HEK293T (cell line): ENCODE measurements at regions not wholly inside any gene's neighbourhood (a gene's known extent, or its start where the extent isn't known, plus 50 kb on each side); places are given as distances from the start of the nearest gene placed in this dataset.

Experiments used
- CTCF ChIA-PET: fragments of 350-600 bp; formaldehyde crosslinking; extraction: SDS; loops from one replicate; lab custom pipeline; 2021; ENCODE audit warnings: antibody characterized with exemption, inconsistent platforms; lab: Yijun Ruan, JAX
- POLR2A ChIA-PET: fragments of 350-600 bp; formaldehyde crosslinking; extraction: SDS; loops from one replicate; lab custom pipeline; 2020; ENCODE audit warnings: antibody characterized with exemption, inconsistent platforms; lab: Yijun Ruan, JAX
- DNase-seq: peaks from one replicate; pipeline ENCODE4 v3.0.0; 2012; ENCODE audit warnings: mixed read lengths; ENCODE audit errors: extremely low spot score
- ARNT ChIP-seq: fragments of 450-650 bp; IDR thresholded peaks from 2 replicates; pipeline ENCODE4 v1.6.1; 2017; ENCODE audit warnings: mild to moderate bottlenecking
- BHLHE40 ChIP-seq: fragments of 450-650 bp; IDR thresholded peaks from 2 replicates; pipeline ENCODE4 v1.6.1; 2016; ENCODE audit warnings: mild to moderate bottlenecking, moderate library complexity, borderline replicate concordance
- CTBP1 ChIP-seq: fragments of 450-650 bp; IDR thresholded peaks from 2 replicates; pipeline ENCODE4 v1.6.1; 2016; ENCODE audit warnings: borderline replicate concordance
- ELF4 ChIP-seq: fragments of 450-650 bp; IDR thresholded peaks from 2 replicates; pipeline ENCODE4 v1.6.1; 2017; ENCODE audit warnings: antibody characterized with exemption
- FOXA1 ChIP-seq: fragments of 450-650 bp; IDR thresholded peaks from 2 replicates; pipeline ENCODE4 v1.6.1; 2016; ENCODE audit warnings: mild to moderate bottlenecking
- FOXK2 ChIP-seq: fragments of 450-650 bp; IDR thresholded peaks from 2 replicates; pipeline ENCODE4 v1.6.1; 2016; ENCODE audit warnings: mild to moderate bottlenecking
- FOXM1 ChIP-seq: fragments of 450-650 bp; IDR thresholded peaks from 2 replicates; pipeline ENCODE4 v1.6.1; 2017; ENCODE audit warnings: mild to moderate bottlenecking, borderline replicate concordance
- HDGF ChIP-seq: fragments of 450-650 bp; IDR thresholded peaks from 2 replicates; pipeline ENCODE4 v1.6.1; 2017; ENCODE audit warnings: antibody characterized with exemption, borderline replicate concordance
- L3MBTL2 ChIP-seq: fragments of 450-650 bp; conservative IDR thresholded peaks from 2 replicates; pipeline ENCODE4 v1.6.1; 2016; ENCODE audit warnings: mild to moderate bottlenecking
- LEF1 ChIP-seq: fragments of 450-650 bp; IDR thresholded peaks from 2 replicates; pipeline ENCODE4 v1.6.1; 2017; ENCODE audit warnings: mild to moderate bottlenecking, borderline replicate concordance
- NFRKB ChIP-seq: fragments of 450-650 bp; IDR thresholded peaks from 2 replicates; pipeline ENCODE4 v1.6.1; 2016; ENCODE audit warnings: mild to moderate bottlenecking, moderate library complexity
- SP1 ChIP-seq: fragments of 450-650 bp; IDR thresholded peaks from 2 replicates; pipeline ENCODE4 v1.6.1; 2017
- SUZ12 ChIP-seq: fragments of 450-650 bp; IDR thresholded peaks from 2 replicates; pipeline ENCODE4 v1.6.1; 2016; ENCODE audit warnings: mild to moderate bottlenecking
- TARDBP ChIP-seq: fragments of 450-650 bp; IDR thresholded peaks from 2 replicates; pipeline ENCODE4 v1.6.1; 2016
- ZNF384 ChIP-seq: fragments of 450-650 bp; IDR thresholded peaks from 2 replicates; pipeline ENCODE4 v1.6.1; 2016
- TF ChIP-seq, protein P1 (sequence below): fragments of 450-650 bp; IDR thresholded peaks from 2 replicates; pipeline ENCODE4 v1.6.1; 2016

DNA sequence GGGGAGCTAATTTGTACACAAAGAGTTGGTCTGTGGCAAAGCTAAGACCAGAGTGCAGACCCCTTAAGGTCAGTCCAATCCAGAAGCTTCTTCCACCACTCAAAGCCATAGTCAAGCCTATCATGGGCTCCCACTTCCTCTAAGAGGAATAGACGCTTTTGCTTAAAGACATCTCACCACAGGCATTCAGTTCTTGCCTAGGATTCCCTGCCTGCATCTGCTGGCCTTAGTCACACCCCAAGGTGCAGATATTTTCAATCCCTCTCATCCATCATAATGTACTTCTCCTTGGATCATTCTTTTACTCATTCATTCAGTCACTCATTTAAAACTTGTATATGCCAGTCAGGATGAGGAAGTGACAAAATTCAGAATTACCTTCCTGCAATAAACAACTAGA, 179.6 kb upstream of the STT3B start:
- no peak for TF ChIP-seq FOXA1
- no peak for TF ChIP-seq TARDBP
- TF ChIP-seq ZNF384 = no peak
- TF ChIP-seq HDGF = no peak
- no peak for TF ChIP-seq ARNT
- no peak for TF ChIP-seq FOXK2
- no peak for TF ChIP-seq SUZ12
- TF ChIP-seq, protein P1, sequence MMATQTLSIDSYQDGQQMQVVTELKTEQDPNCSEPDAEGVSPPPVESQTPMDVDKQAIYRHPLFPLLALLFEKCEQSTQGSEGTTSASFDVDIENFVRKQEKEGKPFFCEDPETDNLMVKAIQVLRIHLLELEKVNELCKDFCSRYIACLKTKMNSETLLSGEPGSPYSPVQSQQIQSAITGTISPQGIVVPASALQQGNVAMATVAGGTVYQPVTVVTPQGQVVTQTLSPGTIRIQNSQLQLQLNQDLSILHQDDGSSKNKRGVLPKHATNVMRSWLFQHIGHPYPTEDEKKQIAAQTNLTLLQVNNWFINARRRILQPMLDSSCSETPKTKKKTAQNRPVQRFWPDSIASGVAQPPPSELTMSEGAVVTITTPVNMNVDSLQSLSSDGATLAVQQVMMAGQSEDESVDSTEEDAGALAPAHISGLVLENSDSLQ = no peak
- no peak for TF ChIP-seq NFRKB
- TF ChIP-seq LEF1 = no peak
- no peak for TF ChIP-seq ELF4
- TF ChIP-seq CTBP1 = no peak
- POLR2A ChIA-PET = no interaction called here
- no peak for DNase-seq
- CTCF ChIA-PET = no interaction called here

- no peak for TF ChIP-seq BHLHE40
- no peak for TF ChIP-seq LEF1
- no peak for TF ChIP-seq FOXM1
- no peak for TF ChIP-seq ZNF384
- CTCF ChIA-PET = no interaction called here
- DNase-seq = no peak
- POLR2A ChIA-PET = no interaction called here
These were observed 178.4 kb upstream of the STT3B start for GRCh38 chr3:31354373-31354772.

GRCh38 chr3:31355807-31356206, 176.9 kb upstream of the STT3B start:
- CTCF ChIA-PET = no interaction called here
- no peak for DNase-seq
- POLR2A ChIA-PET = no interaction called here

DNA sequence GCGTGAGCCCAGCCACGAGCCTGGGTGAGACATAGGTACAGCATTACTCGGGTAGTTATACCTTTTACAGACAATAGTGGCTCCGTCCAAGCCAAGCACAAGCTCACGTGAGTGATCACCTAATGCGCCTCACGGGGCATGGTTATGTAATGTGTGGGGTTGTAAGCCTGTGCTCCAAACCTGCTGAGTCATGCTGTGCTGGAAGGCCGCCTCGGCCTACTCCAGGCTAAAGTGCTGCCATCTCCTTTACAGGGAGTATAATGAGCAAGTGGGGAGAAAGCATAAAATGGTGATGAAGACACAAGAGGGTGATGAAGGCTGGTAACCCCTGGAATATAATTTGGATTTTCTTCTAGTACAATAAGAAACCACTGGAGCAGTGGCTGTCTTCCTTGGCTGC, 175.8 kb upstream of the STT3B start:
- POLR2A ChIA-PET = no interaction called here
- CTCF ChIA-PET = no interaction called here
- TF ChIP-seq CTBP1 (no peak), SP1 (no peak), ARNT (no peak), ELF4 (no peak), HDGF (no peak), FOXK2 (no peak), SUZ12 (no peak), BHLHE40 (no peak), L3MBTL2 (no peak), TARDBP (no peak), ZNF384 (no peak), LEF1 (no peak), FOXM1 (no peak), NFRKB (no peak), FOXA1 (no peak)
- TF ChIP-seq, protein P1 = no peak
- no peak for DNase-seq

More at GRCh38 chr3:31355807-31356206, 176.9 kb upstream of the STT3B start:
- no peak for TF ChIP-seq FOXM1
- no peak for TF ChIP-seq ARNT
- TF ChIP-seq ELF4 = no peak
- no peak for TF ChIP-seq TARDBP
- TF ChIP-seq NFRKB = no peak
- TF ChIP-seq CTBP1 = no peak
- TF ChIP-seq BHLHE40 = no peak
- no peak for TF ChIP-seq FOXK2
- no peak for TF ChIP-seq LEF1
- TF ChIP-seq HDGF = no peak
- TF ChIP-seq L3MBTL2 = no peak
- TF ChIP-seq, protein P1 = no peak
- TF ChIP-seq ZNF384 = no peak
- no peak for TF ChIP-seq SUZ12
- TF ChIP-seq SP1 = no peak

- TF ChIP-seq SP1 = no peak
- no peak for TF ChIP-seq HDGF
- TF ChIP-seq FOXM1 = no peak
- no peak for DNase-seq
- ChIA-PET POLR2A (no interaction called here), CTCF (no interaction called here)
These were observed 175.3 kb upstream of the STT3B start for GRCh38 chr3:31357451-31357850.

- POLR2A ChIA-PET = no interaction called here
These were observed 174.2 kb upstream of the STT3B start for GRCh38 chr3:31358473-31359070.

More at GRCh38 chr3:31358473-31359070, 174.2 kb upstream of the STT3B start:
- CTCF ChIA-PET = no interaction called here
- DNase-seq = no peak
- TF ChIP-seq LEF1 = no peak
